Muscle of arm (tissue), 1 donor: ENCODE measurements at regions not wholly inside any gene's neighbourhood (a gene's known extent, or its start where the extent isn't known, plus 50 kb on each side); places are given as distances from the start of the nearest gene placed in this dataset.

Experiments used
- DNase-seq: peaks from one replicate; pipeline ENCODE4 v3.0.0-alpha.2; 2013

DNA sequence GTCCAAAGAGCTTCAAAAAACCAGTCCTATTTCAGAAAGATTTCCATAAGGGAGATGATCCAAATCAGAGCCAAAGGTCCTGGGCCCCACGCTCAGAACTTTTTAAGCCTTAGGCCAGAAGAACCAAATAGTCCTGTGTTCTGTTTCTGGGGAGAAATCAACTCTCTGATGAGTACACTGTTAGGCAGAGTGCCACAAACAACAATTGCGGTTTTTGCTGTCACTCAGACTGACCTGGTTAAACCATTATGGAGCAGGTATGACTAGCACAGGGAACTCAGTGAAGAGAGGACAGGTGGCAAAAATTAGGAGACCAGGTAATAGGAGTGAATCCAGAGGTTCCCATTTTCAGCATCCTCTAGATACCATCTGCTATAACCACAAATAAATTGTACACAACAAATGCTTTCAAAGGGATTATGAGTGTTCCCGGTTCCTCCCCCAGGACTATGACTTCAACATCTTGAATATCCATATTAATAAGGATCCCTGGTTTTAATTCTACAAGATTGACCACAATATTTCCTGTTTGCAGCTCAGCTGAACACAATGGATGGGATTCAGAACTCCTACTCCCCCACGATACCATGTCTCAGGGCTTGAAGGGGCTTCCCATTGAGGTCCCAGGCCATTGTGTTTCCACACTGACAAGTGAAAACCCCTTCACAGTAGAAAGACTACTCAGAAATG, 52.1 kb upstream of the FREM1 start:
- no peak for DNase-seq

DNA sequence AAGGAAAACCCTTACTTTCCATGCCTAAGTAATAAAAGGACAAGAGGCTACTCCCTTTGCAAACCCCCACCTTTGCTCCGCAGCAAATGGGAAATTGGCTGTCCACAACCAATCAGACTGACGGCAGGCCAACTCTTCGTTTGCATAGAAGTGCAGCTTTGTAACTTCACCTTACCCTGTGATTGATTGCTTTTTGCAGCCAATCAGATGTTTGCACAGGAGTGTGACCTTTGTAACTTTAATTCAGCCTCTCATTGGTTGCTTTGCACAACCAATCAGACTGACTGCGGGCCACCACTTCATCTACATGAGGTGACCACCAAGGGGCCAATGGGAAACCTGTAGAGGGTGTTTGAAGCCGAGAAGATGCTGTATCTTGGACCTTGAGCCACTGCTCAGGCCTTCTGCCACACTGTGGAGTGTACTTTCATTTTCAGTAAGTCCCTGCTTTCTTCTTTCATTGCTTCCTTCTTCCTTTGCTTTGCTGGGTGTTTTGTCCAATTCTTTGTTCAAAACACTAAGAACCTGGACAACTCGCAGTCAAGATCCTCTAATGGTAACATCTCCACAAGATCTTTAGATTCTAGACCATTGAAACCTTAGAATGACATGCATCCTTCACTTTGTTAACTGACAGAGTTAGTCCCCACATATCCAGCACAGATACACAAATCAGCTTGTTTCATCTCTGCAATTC, 51.3 kb upstream of the FREM1 start:
- DNase-seq: no peak

DNA sequence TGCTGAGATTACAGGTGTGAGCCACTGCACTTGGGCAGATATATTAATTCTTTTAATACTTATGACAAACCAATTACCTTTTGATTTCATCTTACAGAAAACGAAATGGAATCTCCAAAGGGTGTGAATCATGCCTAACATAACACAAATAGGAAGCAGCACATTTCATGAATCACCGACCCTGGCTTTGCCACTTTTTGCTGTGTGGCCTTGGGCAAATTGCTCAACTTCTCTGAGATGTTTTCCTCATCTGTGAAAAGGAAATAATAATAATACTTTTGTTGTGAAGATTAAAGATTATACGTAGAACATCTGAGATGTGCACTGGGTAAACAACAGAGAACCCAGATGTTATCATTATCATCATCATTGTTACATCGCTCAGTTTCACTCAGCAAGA, 50.7 kb upstream of the FREM1 start:
- no peak for DNase-seq
